ENCODE measurements at regions not wholly inside any gene's neighbourhood (a gene's known extent, or its start where the extent isn't known, plus 50 kb on each side); places are given as distances from the start of the nearest gene placed in this dataset.

GRCh38 chr5:1593903-1594356, 70.2 kb upstream of the LPCAT1 start:
- TF ChIP-seq FOXA1 (IDR thresholded peaks at IDR 0.05) (no peak), ZNF384 (IDR thresholded peaks at IDR 0.05) (no peak), TARDBP (IDR thresholded peaks at IDR 0.05) (no peak), NFRKB (IDR thresholded peaks at IDR 0.05) (no peak), FOXK2 (IDR thresholded peaks at IDR 0.05) (no peak), ARNT (IDR thresholded peaks at IDR 0.05) (no peak), HDGF (IDR thresholded peaks at IDR 0.05; ENCODE audit: borderline replicate concordance) (no peak), CTBP1 (IDR thresholded peaks at IDR 0.05; ENCODE audit: borderline replicate concordance) (no peak)
